Cardiac muscle cell (in vitro differentiated cells and primary cell): ENCODE measurements at regions not wholly inside any gene's neighbourhood (a gene's known extent, or its start where the extent isn't known, plus 50 kb on each side); places are given as distances from the start of the nearest gene placed in this dataset.

Experiments
- DNase-seq, 2 donors: peaks; one replicate each; pipeline versions ENCODE4 v3.0.0 to v3.0.0-alpha.2; 2010 to 2017; ENCODE audit warnings: low read depth in 1 of 2, low spot score in 1 of 2
- H3K27ac ChIP-seq: fragments of 200-600 bp; sonication (generic); 2 replicates; pipeline ENCODE4 v1.5.1; 2016
- H3K27me3 ChIP-seq: fragments of 200-600 bp; sonication (generic); 2 replicates; pipeline ENCODE4 v1.6.0; 2016; ENCODE audit warnings: control low read depth
- H3K36me3 ChIP-seq: fragments of 200-600 bp; sonication (generic); 2 replicates; pipeline ENCODE4 v1.5.1; 2016; ENCODE audit warnings: control low read depth
- H3K4me1 ChIP-seq: fragments of 200-600 bp; sonication (generic); 2 replicates; pipeline ENCODE4 v1.8.1; 2017; ENCODE audit warnings: low read depth, mild to moderate bottlenecking, mixed run types
- H3K4me3 ChIP-seq: fragments of 200-600 bp; sonication (generic); 2 replicates; pipeline ENCODE4 v1.5.1; 2016; ENCODE audit warnings: mild to moderate bottlenecking
- H3K9me3 ChIP-seq: fragments of 200-600 bp; sonication (generic); 2 replicates; pipeline ENCODE4 v1.5.1; 2017; ENCODE audit warnings: low read depth, mild to moderate bottlenecking, control low read depth
- CTCF ChIP-seq: IDR thresholded peaks from 2 replicates; pipeline ENCODE4 v1.5.1; 2012; ENCODE audit warnings: low read depth, mild to moderate bottlenecking, low read length

- TF ChIP-seq CTCF = no peak
- Histone ChIP-seq H3K9me3 (no peaks in the 10 kb centered on the region), H3K4me3 (no peak overlapping the region)
Observed at GRCh38 chr18:68114989-68115388, 598.5 kb upstream of the DSEL start.

GRCh38 chr18:68104036-68104435 lies 587.5 kb upstream of the DSEL start:
- no peak for DNase-seq
- no peak for TF ChIP-seq CTCF
- no peak overlapping the region for H3K4me3 ChIP-seq

More at GRCh38 chr18:68114989-68115388, 598.5 kb upstream of the DSEL start:
- no peaks in the 10 kb centered on the region for H3K4me1 ChIP-seq
- no peaks in the 10 kb centered on the region for H3K36me3 ChIP-seq
- H3K27ac ChIP-seq = no peak overlapping the region
- DNase-seq = no peak
- H3K27me3 ChIP-seq = no peaks in the 10 kb centered on the region

GRCh38 chr18:68103561-68103960 lies 587.0 kb upstream of the DSEL start:
- DNase-seq = no peak
- H3K27me3 ChIP-seq = no peaks in the 10 kb centered on the region
- no peak overlapping the region for H3K27ac ChIP-seq
- H3K4me3 ChIP-seq = no peak overlapping the region
- TF ChIP-seq CTCF = no peak
- H3K36me3 ChIP-seq = no peaks in the 10 kb centered on the region
- no peaks in the 10 kb centered on the region for H3K9me3 ChIP-seq
- no peaks in the 10 kb centered on the region for H3K4me1 ChIP-seq

More at GRCh38 chr18:68104036-68104435, 587.5 kb upstream of the DSEL start:
- no peaks in the 10 kb centered on the region for H3K27me3 ChIP-seq
- no peaks in the 10 kb centered on the region for H3K9me3 ChIP-seq
- no peaks in the 10 kb centered on the region for H3K4me1 ChIP-seq
- H3K36me3 ChIP-seq = no peaks in the 10 kb centered on the region
- H3K27ac ChIP-seq = no peak overlapping the region

GRCh38 chr18:68102117-68102516 lies 585.6 kb upstream of the DSEL start:
- no peak overlapping the region for H3K4me3 ChIP-seq
- no peak overlapping the region for H3K27ac ChIP-seq
- DNase-seq = no peak
- no peaks in the 10 kb centered on the region for H3K36me3 ChIP-seq
- H3K4me1 ChIP-seq = no peaks in the 10 kb centered on the region
- H3K27me3 ChIP-seq = no peaks in the 10 kb centered on the region
- TF ChIP-seq CTCF = no peak
- no peaks in the 10 kb centered on the region for H3K9me3 ChIP-seq

GRCh38 chr18:68098655-68099054 lies 582.1 kb upstream of the DSEL start:
- DNase-seq = no peak
- Histone ChIP-seq H3K4me3 (no peak overlapping the region), H3K27ac (no peak overlapping the region), H3K4me1 (no peaks in the 10 kb centered on the region), H3K27me3 (no peaks in the 10 kb centered on the region), H3K9me3 (no peaks in the 10 kb centered on the region), H3K36me3 (no peaks in the 10 kb centered on the region)
- no peak for TF ChIP-seq CTCF

GRCh38 chr18:68086481-68086880 lies 570.0 kb upstream of the DSEL start:
- Histone ChIP-seq H3K4me3 (no peak overlapping the region), H3K9me3 (no peaks in the 10 kb centered on the region), H3K4me1 (no peaks in the 10 kb centered on the region), H3K27me3 (no peaks in the 10 kb centered on the region), H3K27ac (no peak overlapping the region), H3K36me3 (no peaks in the 10 kb centered on the region)
- DNase-seq = no peak
- TF ChIP-seq CTCF = no peak
